Heart left ventricle (tissue), 16 donors: ENCODE measurements at regions not wholly inside any gene's neighbourhood (a gene's known extent, or its start where the extent isn't known, plus 50 kb on each side); places are given as distances from the start of the nearest gene placed in this dataset.

Source experiments
- ATAC-seq, 4 donors: fragments of 200-7000 bp; cut with Tn5 transposase; one replicate each; pipeline ENCODE4 v1.9.1; 2020 to 2022; ENCODE audit warnings: moderate library complexity in 4 of 4, mild to moderate bottlenecking in 3 of 4, moderate number of reproducible peaks in 1 of 4
- DNase-seq, 5 donors: peaks; one replicate each; pipeline ENCODE4 v3.0.0-alpha.2; 2020
- H3K27ac ChIP-seq, 12 donors: fragments of 200-600 bp; sonication (generic) in 4 of 12; one replicate each; pipeline versions ENCODE4 v1.5.0 to v1.8.0; 2016 to 2022; ENCODE audit warnings: mild to moderate bottlenecking in 2 of 12
- H3K27me3 ChIP-seq, 9 donors: fragments of 200-600 bp; sonication (generic) in 2 of 9; one replicate each; pipeline versions ENCODE4 v1.5.1 to v1.8.0; 2016 to 2022; ENCODE audit warnings: mild to moderate bottlenecking in 3 of 9
- H3K36me3 ChIP-seq, 9 donors: fragments of 200-600 bp; sonication (generic) in 2 of 9; one replicate each; pipeline versions ENCODE4 v1.5.0 to v1.8.0; 2018 to 2022; ENCODE audit warnings: mild to moderate bottlenecking in 2 of 9
- H3K4me1 ChIP-seq, 12 donors: fragments of 200-600 bp; sonication (generic) in 4 of 12; one replicate each; pipeline versions ENCODE4 v1.5.0 to v1.8.0; 2016 to 2022; ENCODE audit warnings: mild to moderate bottlenecking in 3 of 12
- H3K4me3 ChIP-seq, 12 donors: fragments of 200-600 bp; sonication (generic) in 4 of 12; one replicate each; pipeline versions ENCODE4 v1.5.0 to v1.8.0; 2017 to 2022; ENCODE audit warnings: mild to moderate bottlenecking in 9 of 12, moderate library complexity in 4 of 12
- H3K9me3 ChIP-seq, 12 donors: fragments of 200-600 bp; sonication (generic) in 4 of 12; one replicate each; pipeline versions ENCODE4 v1.5.0 to v1.8.0; 2016 to 2022; ENCODE audit warnings: mild to moderate bottlenecking in 1 of 12
- CTCF ChIP-seq, 12 donors: fragments of 200-600 bp; sonication (generic) in 4 of 12; IDR thresholded peaks; one replicate each; pipeline versions ENCODE4 v1.5.0 to v1.8.0; 2018 to 2022; ENCODE audit warnings: antibody characterized with exemption in 12 of 12, mild to moderate bottlenecking in 5 of 12
- POLR2A ChIP-seq, 2 donors: fragments of 450-650 bp; IDR thresholded peaks; one replicate each; pipeline ENCODE4 v1.6.1; 2017; ENCODE audit warnings: antibody characterized with exemption in 2 of 2, mild to moderate bottlenecking in 2 of 2, moderate library complexity in 2 of 2
- WGBS, 4 donors: extraction: QIAGEN DNeasy Blood & Tissue Kit in 2 of 4; methylation state at CpG; one replicate each; pipeline versions ENCODE4 v1.1.5 to v1.1.7; 2013 to 2018; 5-methylcytosine and 5-hydroxymethylcytosine counted together
- intact Hi-C, 10 donors: fragments of 100-400 bp; cut with DNase I; formaldehyde crosslinking; loops; one replicate each; pipeline versions ENCODE4 v1.11.1 to v1.14.2; 2022
- donor health status: ischemic (EF 13 %, LVEDD 7.1; RV severe dilation, severe dysfunction).
- donor health status: healthy with polysubstance abuse.
- donor health status: DM: no; HTN: yes; CAD: no.
- donor health status: DM: no; HTN: no; CAD: no.
- donor health status: ischemic (EF 25% LVEDD 6.9; RV normal size, moderate dysfunction).
- donor health status: ischemic (EF 25% LVEDD 5.7; RV mildly dilated, moderate dysfunction).
- donor health status: healthy.
- donor health status: DM: yes; HTN: yes; CAD: no.
- donor health status: ischemic (EF 35%, LVEDD 5.7; RV mildly dilated, moderate dysfunction).
- donor health status: nonischemic (EF 11% LVEDD 7.7; RV severe dilation, severe dysfunction).
- donor health status: DM: yes; HTN: yes; CAD: no.
- donor health status: PGD.
- donor health status: ischemic (EF 29% LVEDD 5.4; RV normal size, mild dysfunction).
- donor health status: nonischemic (EF 23%, LVEDD 6.1; RV moderate dilation, normal function).

- ATAC-seq, result no peak
- 92 to 97% (median 94%) methylated on average over 5 of the region's 5 CpGs for WGBS, 4 donors
Observed at GRCh38 chr7:96548664-96549063, 161.0 kb downstream of the SEM1 start.

GRCh38 chr7:96547371-96547811 lies 162.3 kb downstream of the SEM1 start:
- Histone ChIP-seq H3K4me3 (no peak overlapping the region), H3K4me1 (no peaks in the 10 kb centered on the region), H3K27ac (no peak overlapping the region), H3K9me3 (peaks cover 0 to 4% (median 0%) of the 10 kb centered on the region in 12 donors), H3K36me3 (no peaks in the 10 kb centered on the region), H3K27me3 (no peaks in the 10 kb centered on the region)
- intact Hi-C loops, result no loop called here
- WGBS, 4 donors, result 62 to 79% (median 70%) methylated on average over 3 of the region's 3 CpGs
- DNase-seq (no peak), ATAC-seq (no peak)
- TF ChIP-seq CTCF (IDR thresholded peaks at IDR 0.05) (no peak), POLR2A (IDR thresholded peaks at IDR 0.05) (no peak)

More at GRCh38 chr7:96548664-96549063, 161.0 kb downstream of the SEM1 start:
- TF ChIP-seq POLR2A (IDR thresholded peaks at IDR 0.05) (no peak), CTCF (IDR thresholded peaks at IDR 0.05) (no peak)
- no peaks in the 10 kb centered on the region for H3K36me3 ChIP-seq
- H3K27me3 ChIP-seq, result no peaks in the 10 kb centered on the region
- intact Hi-C loops, result no loop called here
- no peak for DNase-seq
- H3K27ac ChIP-seq, result no peak overlapping the region
- H3K4me1 ChIP-seq, result no peaks in the 10 kb centered on the region
- H3K4me3 ChIP-seq, result no peak overlapping the region
- H3K9me3 ChIP-seq, result peaks cover 0 to 4% (median 0%) of the 10 kb centered on the region in 12 donors

GRCh38 chr7:96546426-96546825 lies 163.2 kb downstream of the SEM1 start:
- 88 to 91% (median 90%) methylated on average over 2 of the region's 2 CpGs for WGBS, 4 donors

GRCh38 chr7:96539471-96539870 lies 170.2 kb downstream of the SEM1 start:
- Histone ChIP-seq H3K27ac (no peak overlapping the region), H3K4me3 (no peak overlapping the region), H3K36me3 (no peaks in the 10 kb centered on the region), H3K4me1 (no peaks in the 10 kb centered on the region), H3K27me3 (no peaks in the 10 kb centered on the region), H3K9me3 (peaks cover 0 to 12% (median 0%) of the 10 kb centered on the region in 12 donors)
- 89 to 94% (median 91%) methylated on average over 1 of the region's 1 CpG for WGBS, 4 donors
- TF ChIP-seq POLR2A (IDR thresholded peaks at IDR 0.05), result no peak
- TF ChIP-seq CTCF (IDR thresholded peaks at IDR 0.05), result no peak
- ATAC-seq, result no peak
- intact Hi-C loops, result no loop called here
- DNase-seq, result no peak

More at GRCh38 chr7:96546426-96546825, 163.2 kb downstream of the SEM1 start:
- DNase-seq, result no peak
- H3K9me3 ChIP-seq, result peaks cover 0 to 4% (median 0%) of the 10 kb centered on the region in 12 donors
- no peaks in the 10 kb centered on the region for H3K36me3 ChIP-seq
- no peak for ATAC-seq
- H3K4me3 ChIP-seq, result no peak overlapping the region
- intact Hi-C loops, result no loop called here
- no peaks in the 10 kb centered on the region for H3K27me3 ChIP-seq
- TF ChIP-seq POLR2A (IDR thresholded peaks at IDR 0.05) (no peak), CTCF (IDR thresholded peaks at IDR 0.05) (no peak)
- no peak overlapping the region for H3K27ac ChIP-seq
- no peaks in the 10 kb centered on the region for H3K4me1 ChIP-seq
